ENCODE measurements at regions not wholly inside any gene's neighbourhood (a gene's known extent, or its start where the extent isn't known, plus 50 kb on each side); places are given as distances from the start of the nearest gene placed in this dataset.

- H2AFZ ChIP-seq (ENCODE audit: low read depth): no peak overlapping the region
- no peak overlapping the region for H3K27ac ChIP-seq
- no peak for TF ChIP-seq CTCF (conservative IDR thresholded peaks at IDR 0.05; ENCODE audit: low read depth, low read length)
- no peak overlapping the region for H3K9ac ChIP-seq
- H4K20me1 ChIP-seq (ENCODE audit: insufficient read depth): no peaks in the 10 kb centered on the region
- no peaks in the 10 kb centered on the region for H3K36me3 ChIP-seq (ENCODE audit: insufficient read depth)
- H3K4me2 ChIP-seq: no peak overlapping the region
- no peaks in the 10 kb centered on the region for H3K27me3 ChIP-seq (ENCODE audit: insufficient read depth, low read depth)
- no peaks in the 10 kb centered on the region for H3K79me2 ChIP-seq (ENCODE audit: insufficient read depth, low read depth)
- no peak overlapping the region for H3K4me3 ChIP-seq (IDR thresholded peaks at IDR 0.05; ENCODE audit: insufficient read depth, low read depth, low read length)
- H3K4me1 ChIP-seq (ENCODE audit: low read depth, poor library complexity, severe bottlenecking): peaks cover 13% of the 10 kb centered on the region
These were observed 83.9 kb upstream of the IGFBP3 start for GRCh38 chr7:46004965-46005364.

GRCh38 chr7:46003896-46004875 lies 83.1 kb upstream of the IGFBP3 start:
- Histone ChIP-seq H3K9ac (no peak overlapping the region), H2AFZ (ENCODE audit: low read depth) (no peak overlapping the region), H3K4me2 (no peak overlapping the region), H3K79me2 (ENCODE audit: insufficient read depth, low read depth) (no peaks in the 10 kb centered on the region), H4K20me1 (ENCODE audit: insufficient read depth) (no peaks in the 10 kb centered on the region), H3K27me3 (ENCODE audit: insufficient read depth, low read depth) (no peaks in the 10 kb centered on the region), H3K27ac (no peak overlapping the region), H3K4me3 (IDR thresholded peaks at IDR 0.05; ENCODE audit: insufficient read depth, low read depth, low read length) (no peak overlapping the region), H3K36me3 (ENCODE audit: insufficient read depth) (no peaks in the 10 kb centered on the region), H3K4me1 (ENCODE audit: low read depth, poor library complexity, severe bottlenecking) (peaks cover 13% of the 10 kb centered on the region)
- no peak for TF ChIP-seq CTCF (conservative IDR thresholded peaks at IDR 0.05; ENCODE audit: low read depth, low read length)

- no peaks in the 10 kb centered on the region for H3K79me2 ChIP-seq (ENCODE audit: insufficient read depth, low read depth)
- H3K4me1 ChIP-seq (ENCODE audit: low read depth, poor library complexity, severe bottlenecking): peaks cover 13% of the 10 kb centered on the region
- no peaks in the 10 kb centered on the region for H3K27me3 ChIP-seq (ENCODE audit: insufficient read depth, low read depth)
- no peaks in the 10 kb centered on the region for H3K36me3 ChIP-seq (ENCODE audit: insufficient read depth)
- H4K20me1 ChIP-seq (ENCODE audit: insufficient read depth): no peaks in the 10 kb centered on the region
- no peak overlapping the region for H3K4me3 ChIP-seq (IDR thresholded peaks at IDR 0.05; ENCODE audit: insufficient read depth, low read depth, low read length)
- no peak overlapping the region for H3K9ac ChIP-seq
- no peak overlapping the region for H3K27ac ChIP-seq
- H3K4me2 ChIP-seq: no peak overlapping the region
- TF ChIP-seq CTCF (conservative IDR thresholded peaks at IDR 0.05; ENCODE audit: low read depth, low read length): no peak
- H2AFZ ChIP-seq (ENCODE audit: low read depth): no peak overlapping the region
These were observed 82.1 kb upstream of the IGFBP3 start for GRCh38 chr7:46003161-46003560.

- no peak overlapping the region for H3K9ac ChIP-seq
- H3K27ac ChIP-seq: no peak overlapping the region
- H2AFZ ChIP-seq (ENCODE audit: low read depth): no peak overlapping the region
- no peaks in the 10 kb centered on the region for H3K4me1 ChIP-seq (ENCODE audit: low read depth, poor library complexity, severe bottlenecking)
- no peaks in the 10 kb centered on the region for H3K79me2 ChIP-seq (ENCODE audit: insufficient read depth, low read depth)
- no peaks in the 10 kb centered on the region for H4K20me1 ChIP-seq (ENCODE audit: insufficient read depth)
- TF ChIP-seq CTCF (conservative IDR thresholded peaks at IDR 0.05; ENCODE audit: low read depth, low read length): no peak
- no peaks in the 10 kb centered on the region for H3K27me3 ChIP-seq (ENCODE audit: insufficient read depth, low read depth)
- H3K4me3 ChIP-seq (IDR thresholded peaks at IDR 0.05; ENCODE audit: insufficient read depth, low read depth, low read length): no peak overlapping the region
- no peaks in the 10 kb centered on the region for H3K36me3 ChIP-seq (ENCODE audit: insufficient read depth)
- H3K4me2 ChIP-seq: no peak overlapping the region
These were observed 79.4 kb upstream of the IGFBP3 start for GRCh38 chr7:46000513-46000912.
